GM18511 (cell line): ENCODE measurements at regions not wholly inside any gene's neighbourhood (a gene's known extent, or its start where the extent isn't known, plus 50 kb on each side); places are given as distances from the start of the nearest gene placed in this dataset.
A peak's percentile ranks its signal among the peaks of the same experiment; 100 is the strongest.

Experiments
- ATAC-seq: cut with Tn5 transposase; IDR thresholded peaks from one replicate; pipeline ENCODE4 v1.9.1; 2021; ENCODE audit warnings: mild to moderate bottlenecking, moderate library complexity; ENCODE audit not compliant: unreplicated experiment

DNA sequence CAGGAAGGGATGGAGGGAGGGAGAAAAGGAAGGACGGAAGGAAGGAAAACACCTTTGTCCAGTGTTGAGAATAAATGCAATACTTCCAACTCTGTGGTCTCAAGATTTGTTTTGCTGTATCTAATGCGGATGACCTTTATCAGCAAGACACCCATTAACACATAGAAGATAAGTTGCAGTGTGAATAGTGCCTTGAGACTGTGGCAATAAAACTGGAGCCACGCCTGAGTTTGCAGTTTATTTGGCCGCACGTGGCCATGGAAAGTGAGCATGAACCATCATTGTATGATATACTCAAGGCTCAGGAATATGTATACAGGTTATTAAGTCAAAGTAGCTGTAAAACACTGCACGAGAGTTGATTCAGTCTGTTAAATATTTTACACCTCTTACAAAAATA lies 113.6 kb upstream of the EEA1 start:
- ATAC-seq: no peak

DNA sequence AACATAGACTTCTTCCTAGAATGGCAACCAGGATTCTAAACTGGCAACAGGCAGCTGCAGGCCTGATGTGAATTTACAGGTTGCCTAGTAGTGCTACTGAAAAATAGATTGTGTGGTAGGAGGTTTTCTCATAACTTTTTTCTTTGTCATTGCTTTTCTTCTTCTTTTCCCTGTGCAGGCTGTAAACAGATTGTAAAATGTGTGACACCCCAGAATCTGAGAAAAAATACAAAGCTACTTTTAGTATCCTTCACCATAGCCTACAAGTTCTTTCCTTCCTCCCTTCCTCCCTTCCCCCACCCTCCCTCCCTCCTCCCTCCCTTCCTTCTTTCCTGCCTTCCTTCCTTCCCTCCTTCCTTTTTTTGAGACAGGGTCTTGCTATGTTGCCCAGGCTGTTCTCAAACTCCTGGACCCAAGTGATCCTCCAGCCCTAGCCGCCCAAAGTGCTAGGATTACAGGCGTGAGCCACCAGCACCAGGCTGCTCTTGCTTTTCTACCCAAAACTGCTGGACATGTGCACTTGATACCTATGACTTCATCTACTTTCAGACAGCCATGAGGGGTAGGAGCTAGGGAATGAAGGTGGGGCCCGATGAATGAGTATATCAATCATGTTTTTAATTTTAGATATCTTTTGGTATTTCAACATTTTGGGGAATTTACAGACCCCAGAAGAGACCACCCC lies 114.2 kb upstream of the EEA1 start:
- no peak for ATAC-seq

DNA sequence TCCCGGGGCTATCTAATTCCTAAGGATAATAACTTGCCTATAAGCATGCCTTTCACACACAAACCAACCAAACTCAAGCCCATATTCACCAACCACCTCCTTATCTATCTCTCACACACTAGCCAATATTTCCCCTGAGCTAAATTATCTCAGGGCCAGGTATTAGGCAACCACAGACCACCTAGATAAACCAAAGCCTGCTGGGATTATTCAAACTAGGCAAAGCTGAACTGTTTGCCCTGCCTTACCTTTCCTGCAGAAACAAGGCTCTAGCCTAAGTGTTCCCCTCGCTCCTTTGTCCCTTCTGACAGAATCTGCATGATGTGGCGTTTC lies 114.7 kb upstream of the EEA1 start:
- ATAC-seq: no peak

DNA sequence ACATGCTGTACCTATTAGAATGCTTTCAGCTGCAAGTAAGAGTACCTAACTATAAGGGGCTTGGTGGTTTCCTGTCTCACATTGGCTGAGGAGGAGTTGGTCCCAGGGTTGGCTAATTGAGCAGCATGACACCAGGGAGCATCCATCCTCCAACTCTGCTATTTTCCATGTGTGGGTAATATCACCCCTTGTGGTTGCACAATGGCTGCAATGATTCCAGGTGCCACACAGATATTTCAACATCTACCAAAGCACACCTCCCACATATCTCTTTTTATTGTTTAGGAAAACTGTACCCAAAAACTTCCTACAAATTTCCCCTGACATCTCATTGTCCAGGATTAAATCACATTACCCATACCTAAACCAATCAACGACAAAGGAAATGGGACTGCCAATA lies 118.0 kb upstream of the EEA1 start:
- no peak for ATAC-seq

DNA sequence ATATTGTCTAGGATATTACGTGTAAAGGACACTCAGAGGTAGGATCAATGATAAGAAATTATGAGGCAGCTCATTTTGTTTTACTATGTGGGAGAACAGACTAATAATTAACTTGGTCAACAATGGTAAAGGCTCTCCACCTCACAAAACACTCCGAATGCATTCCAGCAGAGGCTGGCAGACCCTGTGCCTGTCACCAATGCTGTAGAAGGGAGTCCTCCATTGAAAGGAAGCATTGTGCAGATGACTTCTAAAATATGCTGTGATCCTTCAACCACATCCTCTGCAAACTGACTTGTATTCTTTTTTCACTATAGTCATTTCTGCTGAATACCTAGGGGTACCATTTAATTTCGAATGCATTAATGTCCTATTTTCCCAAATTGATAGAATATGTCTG lies 119.6 kb upstream of the EEA1 start:
- no peak for ATAC-seq

DNA sequence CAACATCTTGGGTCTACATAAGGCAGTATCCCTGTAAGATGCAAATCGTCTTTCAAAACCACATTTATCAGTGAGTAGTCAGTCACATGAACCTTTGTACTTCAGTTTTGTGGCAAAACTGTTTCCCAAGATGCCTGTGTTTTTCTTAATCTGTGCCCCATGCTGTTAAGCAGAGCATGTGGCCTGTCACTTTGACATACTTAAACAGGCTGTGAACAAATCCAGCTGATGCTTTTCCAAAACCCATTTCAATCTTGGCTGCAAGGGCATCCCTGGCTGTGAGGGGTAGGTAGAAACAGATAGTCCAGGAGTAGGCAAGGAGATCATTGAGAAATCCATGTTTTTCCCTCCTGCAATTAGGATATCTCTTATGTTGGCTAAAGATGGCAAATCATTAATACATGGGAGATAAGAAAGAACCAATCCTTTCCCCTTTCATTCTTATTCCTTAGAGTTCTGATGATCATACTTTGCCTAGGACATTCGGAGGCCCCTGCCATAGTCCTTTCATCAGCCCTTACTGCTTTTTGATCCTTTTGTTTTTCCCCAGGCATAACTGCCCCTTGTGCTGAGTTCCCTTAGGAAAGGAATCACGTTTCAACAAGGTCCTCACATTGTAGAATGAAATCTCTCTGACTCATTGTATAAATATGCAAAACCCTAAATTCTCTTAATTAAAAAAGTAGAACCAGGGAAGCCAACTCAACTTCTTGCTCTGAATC lies 121.1 kb upstream of the EEA1 start:
- no peak for ATAC-seq

DNA sequence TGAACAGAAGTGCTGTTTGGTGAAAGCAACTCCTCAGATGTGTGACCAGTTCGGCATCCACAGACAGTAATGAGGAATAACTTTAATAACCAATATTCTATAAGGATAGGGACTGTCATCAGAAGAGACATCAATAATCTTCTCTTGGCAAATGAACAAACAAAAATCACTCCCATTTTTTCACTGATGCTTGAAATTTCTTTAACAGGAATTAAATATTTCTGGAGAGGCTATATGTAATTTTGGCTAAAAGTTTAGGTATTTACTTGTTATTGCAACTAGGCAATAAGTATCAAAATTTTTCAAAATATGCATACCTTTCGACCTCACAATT lies 121.6 kb upstream of the EEA1 start:
- ATAC-seq: no peak

DNA sequence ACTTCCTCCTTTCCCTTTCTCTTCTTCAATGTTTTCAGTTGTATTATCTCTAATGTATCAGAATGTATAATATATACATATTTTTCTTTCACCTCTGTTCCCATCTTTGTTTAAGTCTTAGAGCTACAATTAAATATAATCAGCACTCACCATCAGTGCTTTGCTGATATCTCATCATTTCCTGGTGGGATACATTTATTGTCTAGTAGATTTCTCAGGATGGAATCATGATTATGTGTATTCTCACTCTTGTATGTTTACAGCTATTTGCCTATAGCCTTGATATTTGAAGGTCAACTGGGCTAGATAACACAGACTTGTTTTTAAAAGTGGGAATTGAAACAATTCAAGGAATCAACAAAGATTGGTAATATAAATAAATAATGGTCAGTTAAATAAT lies 124.9 kb upstream of the EEA1 start:
- ATAC-seq: no peak

DNA sequence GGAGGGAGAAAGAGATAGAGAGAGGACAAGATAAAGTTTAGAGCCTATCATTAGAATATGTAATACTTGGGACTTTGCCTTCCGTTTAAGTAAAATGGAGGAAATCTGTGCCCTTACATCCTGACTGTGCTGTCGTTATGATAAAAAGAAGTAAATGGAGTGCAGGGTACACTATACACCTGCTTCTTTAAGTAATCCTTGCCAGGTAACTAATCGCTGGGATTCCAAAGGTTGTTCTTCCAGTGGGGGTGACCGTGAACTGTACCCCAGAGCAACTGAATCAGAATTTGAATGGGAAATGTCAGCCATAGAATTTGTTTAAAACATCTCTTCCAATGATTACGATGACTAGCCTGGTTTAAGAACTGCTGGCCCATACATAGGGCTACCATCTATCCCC lies 126.1 kb upstream of the EEA1 start:
- ATAC-seq: no peak

DNA sequence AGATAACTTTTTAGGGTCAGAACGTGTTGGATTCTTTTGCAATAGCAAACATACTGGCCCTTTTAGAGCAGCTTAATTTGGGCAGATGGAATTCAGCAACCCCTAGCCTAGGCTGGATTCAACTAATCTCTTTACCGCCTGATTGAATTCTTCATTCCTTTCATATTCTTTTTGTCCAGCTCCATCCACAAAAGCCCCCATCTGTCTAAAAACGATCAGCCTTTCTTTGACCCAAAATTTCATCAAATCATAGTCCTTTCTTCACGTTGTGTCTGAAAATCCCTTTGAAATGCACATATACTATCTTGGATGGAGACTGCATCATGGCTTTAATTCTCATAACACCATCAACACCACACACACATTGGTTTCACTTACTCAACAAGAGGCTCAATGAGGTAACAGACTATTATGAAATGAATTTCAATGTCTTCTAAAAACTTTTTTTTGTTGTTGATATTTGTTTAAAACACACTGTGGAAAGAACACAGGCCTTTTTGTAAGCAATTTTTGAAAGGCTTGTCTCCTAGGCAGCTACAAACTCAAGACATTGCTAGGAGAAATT lies 128.0 kb upstream of the EEA1 start:
- no peak for ATAC-seq

DNA sequence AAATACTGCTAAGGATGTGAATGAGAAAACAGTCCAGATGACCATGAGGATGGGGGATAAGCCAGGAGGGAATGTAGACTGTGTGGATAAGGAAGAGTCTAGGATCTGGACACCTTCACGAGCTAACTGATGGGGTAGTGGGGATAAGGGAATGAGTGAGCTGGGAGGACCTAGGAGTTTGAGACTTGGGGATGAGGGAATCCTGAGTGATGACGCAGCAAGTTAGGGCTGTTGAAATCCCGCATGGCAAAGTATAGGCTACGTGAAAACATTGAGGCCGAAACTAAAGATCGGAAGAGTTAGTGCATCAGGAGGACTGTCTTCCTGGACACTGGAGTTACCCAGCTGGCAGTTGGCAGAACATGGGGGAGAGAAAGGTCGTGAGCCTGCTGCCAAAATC lies 129.2 kb upstream of the EEA1 start:
- ATAC-seq: no peak

DNA sequence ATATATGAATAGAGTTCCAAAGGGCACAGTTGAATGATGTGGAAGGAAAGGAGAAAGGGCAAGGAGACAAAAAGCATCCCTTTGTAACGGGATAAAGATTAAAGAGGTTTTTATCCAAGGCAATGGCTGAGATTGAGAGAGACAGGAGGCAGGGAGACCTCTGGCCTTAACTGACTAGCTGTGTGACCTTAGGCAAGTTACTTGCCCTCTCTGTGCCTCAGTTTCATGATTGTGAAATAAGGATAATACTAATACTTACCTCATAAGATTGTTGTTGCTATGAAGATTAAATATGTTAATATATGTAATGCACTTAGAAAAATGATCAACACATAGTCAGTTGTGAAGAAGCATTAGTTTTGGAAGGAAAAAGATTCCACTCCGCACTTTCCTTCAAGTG lies 130.2 kb upstream of the EEA1 start:
- no peak for ATAC-seq

DNA sequence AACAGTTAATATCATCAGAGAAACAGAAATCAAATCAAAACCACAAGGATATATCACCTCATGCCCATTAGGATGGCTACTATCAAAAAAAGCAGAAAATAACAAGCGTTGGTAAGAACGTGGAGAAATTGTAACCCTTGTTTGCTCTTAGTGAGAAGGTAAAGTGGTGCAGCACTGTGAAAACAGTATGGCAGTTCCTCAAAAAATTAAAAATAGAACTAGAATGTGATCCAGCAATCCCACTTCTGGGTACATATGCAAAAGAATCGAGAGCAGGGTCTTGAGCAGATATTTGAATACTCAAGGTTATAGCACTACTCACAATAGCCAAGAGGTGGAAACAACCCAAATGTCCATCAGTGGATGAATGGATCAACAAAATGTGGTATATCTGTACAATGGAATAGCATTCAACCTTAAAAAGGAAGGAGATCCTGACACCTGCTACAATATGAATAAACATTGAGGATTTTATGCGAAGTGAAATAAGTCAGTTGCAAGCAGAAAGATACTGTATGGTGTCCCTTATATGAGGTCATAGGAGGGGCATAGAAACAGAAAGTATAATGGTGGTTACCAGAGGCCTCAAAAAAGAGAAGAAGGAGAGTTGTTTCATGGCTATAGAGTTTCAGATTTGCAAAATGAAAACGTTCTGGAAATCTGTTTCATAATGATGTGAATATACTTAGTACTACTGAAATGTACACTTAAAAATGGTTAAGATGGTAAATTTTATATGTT lies 131.0 kb upstream of the EEA1 start:
- ATAC-seq: peak; percentile 99

DNA sequence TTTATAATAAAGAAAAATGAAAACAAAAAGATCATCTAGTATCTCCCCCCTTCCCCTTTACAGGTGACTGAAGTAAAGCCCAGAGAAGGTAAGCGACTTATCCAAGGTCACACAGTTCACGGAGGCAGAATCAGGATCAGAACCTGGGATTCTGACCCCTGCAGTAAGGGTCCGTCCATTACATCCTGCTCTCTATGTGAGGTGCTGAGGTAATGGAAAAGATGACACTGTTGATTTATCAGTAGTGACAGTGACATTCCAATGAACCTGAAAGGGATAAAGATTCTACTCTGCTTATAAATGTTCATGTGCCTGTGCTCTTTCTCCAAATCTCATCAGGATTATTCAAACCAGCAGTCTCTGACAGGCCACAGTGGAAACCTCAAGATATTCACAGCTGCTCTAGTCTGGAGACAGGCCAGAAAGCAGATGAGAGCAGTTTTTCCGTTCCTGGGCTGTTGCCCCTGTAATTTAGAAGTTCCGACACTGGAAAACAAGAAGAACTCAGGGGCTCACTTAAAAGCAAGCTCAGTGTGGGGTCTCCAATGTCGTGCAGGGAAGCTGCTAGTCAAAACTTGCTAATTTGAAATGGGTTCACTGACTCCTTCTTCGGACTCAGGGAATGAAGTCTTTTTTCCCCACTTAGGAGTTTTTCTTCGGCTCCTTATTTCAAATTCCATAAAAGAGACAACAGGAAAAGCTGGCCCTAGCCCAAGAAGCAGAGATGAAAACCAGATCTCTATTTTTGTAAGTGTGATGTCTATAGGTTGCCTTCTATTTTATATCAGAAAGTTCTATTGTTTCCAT lies 131.8 kb upstream of the EEA1 start:
- ATAC-seq: peak; percentile 35

DNA sequence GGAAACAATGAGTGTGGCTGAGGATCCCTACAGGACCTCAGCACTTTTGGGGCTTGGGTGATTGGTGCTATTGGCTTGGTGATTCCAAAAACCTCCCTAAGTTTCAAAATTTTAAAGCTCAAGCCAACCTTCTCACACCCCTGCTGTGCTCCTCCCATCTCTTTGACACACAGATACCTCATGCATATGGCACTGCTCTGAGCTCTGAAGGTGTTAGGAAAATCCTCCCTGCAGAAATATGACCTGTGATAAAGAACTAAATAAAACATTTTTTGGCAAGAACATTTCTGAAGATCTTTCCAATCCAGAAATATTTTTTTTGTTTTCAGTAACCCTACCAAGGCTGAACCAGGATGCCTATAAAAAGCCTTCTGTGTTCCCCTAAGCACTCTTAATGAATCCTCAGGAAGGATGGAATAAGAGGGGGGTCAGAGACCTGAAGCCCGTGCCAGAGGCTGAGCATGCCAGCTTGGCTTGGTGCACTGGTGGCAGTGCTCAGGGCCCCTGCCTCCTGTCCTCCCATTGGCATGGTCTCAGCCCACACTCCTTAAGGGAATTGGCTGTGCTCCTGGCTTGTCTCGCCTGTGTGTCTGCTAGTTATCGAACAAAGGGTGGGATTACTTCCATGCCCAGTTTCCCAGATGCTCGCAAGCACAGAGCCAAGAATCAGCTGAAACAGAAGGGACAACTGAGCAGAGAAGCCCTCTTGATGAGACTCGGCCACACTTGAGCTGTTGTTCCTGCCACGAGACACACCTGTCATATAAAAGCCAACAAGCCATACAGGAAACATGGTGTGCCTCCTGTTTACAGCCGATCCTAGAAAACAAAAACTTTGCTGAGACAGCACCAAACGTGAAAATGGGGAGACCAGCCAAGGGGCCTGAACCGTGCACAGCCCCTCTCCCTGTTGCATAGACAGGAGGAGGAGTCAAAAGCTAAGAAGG lies 132.7 kb upstream of the EEA1 start:
- no peak for ATAC-seq

DNA sequence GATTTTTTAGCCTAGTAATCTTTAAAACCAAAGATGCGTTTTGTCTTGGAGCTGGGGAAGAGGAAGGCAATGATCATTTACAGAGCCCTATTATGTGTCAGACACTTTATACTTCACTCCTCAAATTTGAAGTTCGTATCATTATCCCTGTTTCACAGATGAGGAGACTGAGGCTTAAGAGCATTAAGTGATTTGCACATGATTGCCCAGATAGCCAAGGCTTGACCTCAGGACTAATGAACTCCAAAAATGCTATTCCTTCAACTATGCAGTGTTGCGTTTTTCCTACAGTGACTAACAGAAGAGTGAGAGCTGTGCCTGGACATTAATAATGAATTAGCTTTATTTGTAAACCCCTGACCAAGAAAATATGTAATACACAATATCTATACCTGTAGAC lies 136.8 kb upstream of the EEA1 start:
- no peak for ATAC-seq

DNA sequence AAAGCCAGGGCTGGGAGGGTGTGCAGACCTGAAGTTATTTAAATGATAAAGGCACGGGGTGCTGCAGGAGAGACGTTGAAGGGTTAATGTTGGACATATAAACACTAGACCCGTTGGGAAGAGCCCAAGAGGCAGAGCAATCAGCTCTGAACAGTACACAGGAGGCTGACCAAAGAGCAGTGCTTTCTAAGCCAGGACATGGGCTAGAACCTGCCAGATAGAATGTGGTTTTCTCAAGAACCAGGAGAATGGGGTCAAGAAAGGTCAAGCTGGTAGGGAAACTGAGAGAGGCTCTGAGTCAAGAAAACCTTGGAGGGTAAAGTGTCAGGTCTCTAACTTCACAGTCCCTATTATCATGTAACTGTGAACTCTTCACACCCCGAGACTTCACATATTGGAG lies 143.2 kb upstream of the EEA1 start:
- no peak for ATAC-seq

DNA sequence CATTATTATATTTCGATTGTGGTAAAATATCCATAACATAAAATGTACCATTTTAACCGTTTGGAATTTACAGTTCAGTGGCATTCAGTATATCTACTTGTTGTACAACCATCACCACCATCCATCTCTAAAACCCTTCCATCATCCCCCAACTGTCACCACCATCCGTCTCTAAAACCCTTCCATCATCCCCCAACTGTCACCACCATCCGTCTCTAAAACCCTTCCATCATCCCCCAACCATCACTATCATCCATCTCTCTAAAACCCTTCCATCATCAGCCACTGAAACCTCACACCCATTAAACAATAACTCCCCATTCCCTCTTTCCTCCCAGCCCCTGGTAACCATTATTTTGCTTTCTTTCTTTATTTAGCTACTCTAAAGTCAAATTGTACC lies 144.2 kb upstream of the EEA1 start:
- ATAC-seq: no peak

DNA sequence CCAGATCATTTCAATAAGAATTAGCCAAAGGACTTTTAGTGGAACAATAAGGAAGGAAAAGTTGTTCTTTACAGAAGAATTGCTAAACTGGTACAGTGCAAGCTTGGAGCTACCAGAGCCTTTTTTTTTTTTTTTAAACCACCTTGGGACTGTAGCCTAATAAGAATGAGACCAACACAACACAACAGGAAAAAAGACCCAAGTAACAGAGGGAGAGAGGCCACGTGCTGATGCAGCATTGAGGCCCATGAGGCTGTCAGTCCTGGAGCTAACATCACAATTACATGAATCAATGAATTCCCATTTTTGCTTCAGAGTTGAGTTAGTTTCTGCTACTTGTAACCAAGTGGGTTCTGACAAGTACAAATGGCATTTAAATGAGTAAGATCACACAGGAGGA lies 149.0 kb upstream of the EEA1 start:
- no peak for ATAC-seq

DNA sequence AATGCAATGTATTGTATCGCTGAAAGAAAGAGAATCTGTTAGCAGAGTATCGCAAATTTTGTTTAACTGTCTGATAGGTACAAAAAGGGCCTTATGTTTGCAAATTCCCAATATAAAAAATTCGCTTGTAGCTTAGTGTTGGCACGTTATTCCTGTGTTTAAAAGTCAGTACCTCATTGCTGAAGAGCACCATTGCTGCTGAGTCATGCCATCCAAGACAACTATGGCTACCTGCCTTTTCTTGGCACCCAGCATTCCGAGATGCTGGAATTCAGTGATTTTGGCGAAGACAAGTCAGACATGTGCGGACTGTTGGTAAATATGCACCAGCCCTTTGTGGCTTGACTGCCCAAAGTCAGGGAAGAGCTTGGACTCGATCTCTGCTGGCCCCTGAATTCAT lies 149.5 kb upstream of the EEA1 start:
- ATAC-seq: no peak
